ENCODE measurements at regions not wholly inside any gene's neighbourhood (a gene's known extent, or its start where the extent isn't known, plus 50 kb on each side); places are given as distances from the start of the nearest gene placed in this dataset.
A peak's percentile ranks its signal among the peaks of the same experiment; 100 is the strongest.
"Not testable (repeated sequence)": the region's sequence is repeated elsewhere in the genome, so short reads cannot be mapped to it uniquely, and the experiment has no call there.

- H3K4me3 ChIP-seq (ENCODE audit: low read length); H3K36me3 Mint-ChIP-seq; H3K27me3 Mint-ChIP-seq (ENCODE audit: low read depth in 2 of 2); H3K4me1 ChIP-seq (ENCODE audit: control insufficient read depth, insufficient read depth, low read length); ATAC-seq; H3K4me3 Mint-ChIP-seq; DNase-seq; H3K27ac Mint-ChIP-seq; H3K27ac ChIP-seq (ENCODE audit: low read length); H3K9me3 Mint-ChIP-seq; H3K36me3 ChIP-seq (ENCODE audit: control insufficient read depth, insufficient read depth, low read length); intact Hi-C loops (cut with micrococcal nuclease); H3K4me1 Mint-ChIP-seq; H3K9me3 ChIP-seq (ENCODE audit: control insufficient read depth, insufficient read depth, low read length); H3K27me3 ChIP-seq (ENCODE audit: control insufficient read depth, insufficient read depth, low read length): not testable (repeated sequence)
- 93% methylated on average over 4 of the region's 7 CpGs for WGBS (ENCODE audit: insufficient coverage)
Observed at GRCh38 chr16:32947336-32947735, 246.7 kb upstream of the TP53TG3C start.

- H3K9me3 Mint-ChIP-seq, H3K36me3 Mint-ChIP-seq: not testable (repeated sequence)
- WGBS (ENCODE audit: insufficient coverage) = 91% methylated on average over 8 of the region's 10 CpGs
Observed at GRCh38 chr16:32946041-32946560, 247.9 kb upstream of the TP53TG3C start.

GRCh38 chr16:32945311-32945710, 248.7 kb upstream of the TP53TG3C start:
- WGBS (ENCODE audit: insufficient coverage) = 84% methylated on average over 5 of the region's 7 CpGs
- H3K4me3 ChIP-seq (ENCODE audit: low read length); H3K27ac Mint-ChIP-seq; H3K27me3 ChIP-seq (ENCODE audit: control insufficient read depth, insufficient read depth, low read length); H3K9me3 ChIP-seq (ENCODE audit: control insufficient read depth, insufficient read depth, low read length); ATAC-seq; H3K36me3 ChIP-seq (ENCODE audit: control insufficient read depth, insufficient read depth, low read length); H3K36me3 Mint-ChIP-seq; H3K4me3 Mint-ChIP-seq; H3K27ac ChIP-seq (ENCODE audit: low read length); DNase-seq; H3K4me1 ChIP-seq (ENCODE audit: control insufficient read depth, insufficient read depth, low read length); H3K27me3 Mint-ChIP-seq (ENCODE audit: low read depth in 2 of 2); H3K9me3 Mint-ChIP-seq; H3K4me1 Mint-ChIP-seq; intact Hi-C loops (cut with micrococcal nuclease): not testable (repeated sequence)

More at GRCh38 chr16:32946041-32946560, 247.9 kb upstream of the TP53TG3C start:
- H3K27me3 ChIP-seq (ENCODE audit: control insufficient read depth, insufficient read depth, low read length); H3K4me1 Mint-ChIP-seq; H3K9me3 ChIP-seq (ENCODE audit: control insufficient read depth, insufficient read depth, low read length); H3K36me3 ChIP-seq (ENCODE audit: control insufficient read depth, insufficient read depth, low read length); DNase-seq; H3K4me3 Mint-ChIP-seq; H3K27ac Mint-ChIP-seq; ATAC-seq; H3K27ac ChIP-seq (ENCODE audit: low read length); H3K27me3 Mint-ChIP-seq (ENCODE audit: low read depth in 2 of 2); H3K4me3 ChIP-seq (ENCODE audit: low read length); H3K4me1 ChIP-seq (ENCODE audit: control insufficient read depth, insufficient read depth, low read length); intact Hi-C loops (cut with micrococcal nuclease): not testable (repeated sequence)

GRCh38 chr16:32939845-32940244, 254.2 kb upstream of the TP53TG3C start:
- H3K9me3 Mint-ChIP-seq; H3K27me3 ChIP-seq (ENCODE audit: control insufficient read depth, insufficient read depth, low read length); H3K4me1 ChIP-seq (ENCODE audit: control insufficient read depth, insufficient read depth, low read length); DNase-seq; ATAC-seq; H3K27ac Mint-ChIP-seq; H3K4me1 Mint-ChIP-seq; intact Hi-C loops (cut with micrococcal nuclease); H3K36me3 Mint-ChIP-seq; H3K27ac ChIP-seq (ENCODE audit: low read length); H3K9me3 ChIP-seq (ENCODE audit: control insufficient read depth, insufficient read depth, low read length); H3K4me3 ChIP-seq (ENCODE audit: low read length); H3K27me3 Mint-ChIP-seq (ENCODE audit: low read depth in 2 of 2); H3K4me3 Mint-ChIP-seq; H3K36me3 ChIP-seq (ENCODE audit: control insufficient read depth, insufficient read depth, low read length): not testable (repeated sequence)
- WGBS (ENCODE audit: insufficient coverage) = no CpG with 5 or more reads among the region's 4 CpGs

GRCh38 chr16:32937929-32938328, 256.1 kb upstream of the TP53TG3C start:
- H3K27ac Mint-ChIP-seq; DNase-seq; H3K36me3 Mint-ChIP-seq; intact Hi-C loops (cut with micrococcal nuclease); H3K4me1 Mint-ChIP-seq; H3K27me3 Mint-ChIP-seq (ENCODE audit: low read depth in 2 of 2); H3K36me3 ChIP-seq (ENCODE audit: control insufficient read depth, insufficient read depth, low read length); H3K9me3 Mint-ChIP-seq; ATAC-seq; H3K9me3 ChIP-seq (ENCODE audit: control insufficient read depth, insufficient read depth, low read length); H3K27me3 ChIP-seq (ENCODE audit: control insufficient read depth, insufficient read depth, low read length); H3K27ac ChIP-seq (ENCODE audit: low read length); H3K4me3 ChIP-seq (ENCODE audit: low read length); H3K4me3 Mint-ChIP-seq; H3K4me1 ChIP-seq (ENCODE audit: control insufficient read depth, insufficient read depth, low read length): not testable (repeated sequence)
- WGBS (ENCODE audit: insufficient coverage) = 85% methylated on average over 6 of the region's 10 CpGs

- H3K9me3 ChIP-seq (ENCODE audit: control insufficient read depth, insufficient read depth, low read length); H3K36me3 Mint-ChIP-seq; H3K4me3 Mint-ChIP-seq; H3K4me1 ChIP-seq (ENCODE audit: control insufficient read depth, insufficient read depth, low read length); H3K27me3 Mint-ChIP-seq (ENCODE audit: low read depth in 2 of 2); H3K4me1 Mint-ChIP-seq; H3K27ac ChIP-seq (ENCODE audit: low read length); H3K9me3 Mint-ChIP-seq; intact Hi-C loops (cut with micrococcal nuclease); H3K27ac Mint-ChIP-seq; H3K4me3 ChIP-seq (ENCODE audit: low read length); H3K36me3 ChIP-seq (ENCODE audit: control insufficient read depth, insufficient read depth, low read length); H3K27me3 ChIP-seq (ENCODE audit: control insufficient read depth, insufficient read depth, low read length); DNase-seq: not testable (repeated sequence)
- 74% methylated on average over 8 of the region's 16 CpGs for WGBS (ENCODE audit: insufficient coverage)
- ATAC-seq = peak in 1 of 3 donors; percentile 35
Observed at GRCh38 chr16:32932240-32933040, 256.5 kb upstream of the TP53TG3 start.

GRCh38 chr16:32925192-32925591, 249.2 kb upstream of the TP53TG3 start:
- 92% methylated on average over 6 of the region's 31 CpGs for WGBS (ENCODE audit: insufficient coverage)
- H3K27me3 ChIP-seq (ENCODE audit: control insufficient read depth, insufficient read depth, low read length); H3K36me3 Mint-ChIP-seq; H3K4me3 Mint-ChIP-seq; H3K4me1 Mint-ChIP-seq; H3K36me3 ChIP-seq (ENCODE audit: control insufficient read depth, insufficient read depth, low read length); ATAC-seq; H3K27ac ChIP-seq (ENCODE audit: low read length); intact Hi-C loops (cut with micrococcal nuclease); H3K27me3 Mint-ChIP-seq (ENCODE audit: low read depth in 2 of 2); H3K27ac Mint-ChIP-seq; H3K4me1 ChIP-seq (ENCODE audit: control insufficient read depth, insufficient read depth, low read length); H3K4me3 ChIP-seq (ENCODE audit: low read length); DNase-seq; H3K9me3 Mint-ChIP-seq; H3K9me3 ChIP-seq (ENCODE audit: control insufficient read depth, insufficient read depth, low read length): not testable (repeated sequence)

- H3K4me1 Mint-ChIP-seq; H3K4me3 ChIP-seq (ENCODE audit: low read length); DNase-seq; intact Hi-C loops (cut with micrococcal nuclease); H3K27ac ChIP-seq (ENCODE audit: low read length); ATAC-seq; H3K27me3 Mint-ChIP-seq (ENCODE audit: low read depth in 2 of 2); H3K4me1 ChIP-seq (ENCODE audit: control insufficient read depth, insufficient read depth, low read length); H3K4me3 Mint-ChIP-seq; H3K36me3 Mint-ChIP-seq; H3K9me3 ChIP-seq (ENCODE audit: control insufficient read depth, insufficient read depth, low read length); H3K27me3 ChIP-seq (ENCODE audit: control insufficient read depth, insufficient read depth, low read length); H3K9me3 Mint-ChIP-seq; H3K27ac Mint-ChIP-seq; H3K36me3 ChIP-seq (ENCODE audit: control insufficient read depth, insufficient read depth, low read length): not testable (repeated sequence)
- 74% methylated on average over 7 of the region's 9 CpGs for WGBS (ENCODE audit: insufficient coverage)
Observed at GRCh38 chr16:32922578-32922977, 246.6 kb upstream of the TP53TG3 start.

Data from natural killer cell (primary cell).